RWPE1 (cell line): ENCODE measurements at regions not wholly inside any gene's neighbourhood (a gene's known extent, or its start where the extent isn't known, plus 50 kb on each side); places are given as distances from the start of the nearest gene placed in this dataset.
A peak's percentile ranks its signal among the peaks of the same experiment; 100 is the strongest.

ENCODE experiments used
- CTCF ChIA-PET: fragments of 350-600 bp; sonication (Branson Sonifier 250); formaldehyde crosslinking; extraction: SDS; loops from one replicate; lab custom pipeline; 2021; lab: Yijun Ruan, JAX
- POLR2A ChIA-PET: fragments of 400-600 bp; formaldehyde crosslinking; extraction: SDS; loops from one replicate; lab custom pipeline; 2020; ENCODE audit warnings: antibody characterized with exemption; ENCODE audit not compliant: low non-redundant PET; lab: Yijun Ruan, JAX
- DNase-seq: peaks from one replicate; pipeline ENCODE4 v3.0.0; 2012; ENCODE audit warnings: low spot score
- H3K27ac ChIP-seq: fragments of 450-650 bp; 2 replicates; pipeline ENCODE4 v1.5.1; 2017
- CTCF ChIP-seq: fragments of 450-650 bp; conservative IDR thresholded peaks from 2 replicates; pipeline ENCODE4 v1.5.1; 2017; ENCODE audit warnings: low read depth, mild to moderate bottlenecking

- CTCF ChIA-PET, result no interaction called here
- DNase-seq, result no peak
- H3K27ac ChIP-seq, result no peak overlapping the region
- no peak for TF ChIP-seq CTCF
- POLR2A ChIA-PET, result no interaction called here
These were observed 124.9 kb upstream of the TAPT1 start for GRCh38 chr4:16351161-16351560.

GRCh38 chr4:16344853-16345252, 118.6 kb upstream of the TAPT1 start:
- H3K27ac ChIP-seq, result no peak overlapping the region
- no peak for TF ChIP-seq CTCF
- DNase-seq, result no peak
- ChIA-PET CTCF (no interaction called here), POLR2A (no interaction called here)

GRCh38 chr4:16337936-16338335, 111.7 kb upstream of the TAPT1 start:
- DNase-seq, result peak; percentile 1
- no peak overlapping the region for H3K27ac ChIP-seq
- CTCF ChIA-PET, result no interaction called here
- no peak for TF ChIP-seq CTCF
- POLR2A ChIA-PET, result no interaction called here

- DNase-seq, result no peak
- CTCF ChIA-PET, result no interaction called here
- no peak overlapping the region for H3K27ac ChIP-seq
- POLR2A ChIA-PET, result no interaction called here
- no peak for TF ChIP-seq CTCF
These were observed 108.3 kb upstream of the TAPT1 start for GRCh38 chr4:16334601-16335000.

GRCh38 chr4:16329797-16330134, 103.5 kb upstream of the TAPT1 start:
- no peak overlapping the region for H3K27ac ChIP-seq
- no peak for TF ChIP-seq CTCF
- no peak for DNase-seq
- POLR2A ChIA-PET, result no interaction called here
- CTCF ChIA-PET, result no interaction called here

GRCh38 chr4:16329125-16329796, 103.0 kb upstream of the TAPT1 start:
- CTCF ChIA-PET, result no interaction called here
- no peak overlapping the region for H3K27ac ChIP-seq
- no peak for TF ChIP-seq CTCF
- DNase-seq, result no peak
- POLR2A ChIA-PET, result no interaction called here
